ENCODE measurements at regions not wholly inside any gene's neighbourhood (a gene's known extent, or its start where the extent isn't known, plus 50 kb on each side); places are given as distances from the start of the nearest gene placed in this dataset.

GRCh38 chr7:20063644-20064043 is 153.5 kb downstream of the MACC1 start:
- no peak overlapping the region for H3K4me3 ChIP-seq (ENCODE audit: low read length)
- peaks cover 14% of the 10 kb centered on the region for H3K4me1 ChIP-seq (ENCODE audit: low read length)
- no peak overlapping the region for H3K9ac ChIP-seq (ENCODE audit: low read length)
- H3K36me3 ChIP-seq (replicated peaks; ENCODE audit: low read depth, low read length) = no peaks in the 10 kb centered on the region
- H3K27me3 ChIP-seq (ENCODE audit: low read depth, low read length) = no peaks in the 10 kb centered on the region
- no peak overlapping the region for H3K4me2 ChIP-seq (ENCODE audit: low read length)
- TF ChIP-seq EZH2phosphoT487 (IDR thresholded peaks at IDR 0.05; ENCODE audit: low read depth) (no peak), CTCF (IDR thresholded peaks at IDR 0.05; ENCODE audit: low read depth, low read length) (no peak)
- no peaks in the 10 kb centered on the region for H4K20me1 ChIP-seq (ENCODE audit: insufficient read depth, low read length)
- no peaks in the 10 kb centered on the region for H3K79me2 ChIP-seq (ENCODE audit: low read length)
- no peak overlapping the region for H3K27ac ChIP-seq (ENCODE audit: low read length)
- H3K9me3 ChIP-seq (ENCODE audit: insufficient read depth, low read length) = no peaks in the 10 kb centered on the region
- H2AFZ ChIP-seq (ENCODE audit: low read depth, low read length) = no peak overlapping the region

- TF ChIP-seq EZH2phosphoT487 (IDR thresholded peaks at IDR 0.05; ENCODE audit: low read depth) (no peak), CTCF (IDR thresholded peaks at IDR 0.05; ENCODE audit: low read depth, low read length) (no peak)
- Histone ChIP-seq H3K4me2 (ENCODE audit: low read length) (no peak overlapping the region), H3K4me1 (ENCODE audit: low read length) (peaks cover 14% of the 10 kb centered on the region), H3K36me3 (replicated peaks; ENCODE audit: low read depth, low read length) (no peaks in the 10 kb centered on the region), H4K20me1 (ENCODE audit: insufficient read depth, low read length) (no peaks in the 10 kb centered on the region), H3K4me3 (ENCODE audit: low read length) (no peak overlapping the region), H3K9me3 (ENCODE audit: insufficient read depth, low read length) (no peaks in the 10 kb centered on the region), H3K9ac (ENCODE audit: low read length) (no peak overlapping the region), H3K27me3 (ENCODE audit: low read depth, low read length) (no peaks in the 10 kb centered on the region), H3K79me2 (ENCODE audit: low read length) (no peaks in the 10 kb centered on the region), H3K27ac (ENCODE audit: low read length) (no peak overlapping the region), H2AFZ (ENCODE audit: low read depth, low read length) (no peak overlapping the region)
These were observed 154.3 kb downstream of the MACC1 start for GRCh38 chr7:20062932-20063331.

- Histone ChIP-seq H3K27me3 (ENCODE audit: low read depth, low read length) (no peaks in the 10 kb centered on the region), H3K79me2 (ENCODE audit: low read length) (no peaks in the 10 kb centered on the region), H4K20me1 (ENCODE audit: insufficient read depth, low read length) (no peaks in the 10 kb centered on the region), H3K4me2 (ENCODE audit: low read length) (no peak overlapping the region), H3K36me3 (replicated peaks; ENCODE audit: low read depth, low read length) (no peaks in the 10 kb centered on the region), H3K4me1 (ENCODE audit: low read length) (no peaks in the 10 kb centered on the region), H3K9ac (ENCODE audit: low read length) (no peak overlapping the region), H2AFZ (ENCODE audit: low read depth, low read length) (no peak overlapping the region), H3K4me3 (ENCODE audit: low read length) (no peak overlapping the region), H3K27ac (ENCODE audit: low read length) (no peak overlapping the region), H3K9me3 (ENCODE audit: insufficient read depth, low read length) (no peaks in the 10 kb centered on the region)
- TF ChIP-seq EZH2phosphoT487 (IDR thresholded peaks at IDR 0.05; ENCODE audit: low read depth) (no peak), CTCF (IDR thresholded peaks at IDR 0.05; ENCODE audit: low read depth, low read length) (no peak)
These were observed 163.7 kb downstream of the MACC1 start for GRCh38 chr7:20053334-20054104.

DNA sequence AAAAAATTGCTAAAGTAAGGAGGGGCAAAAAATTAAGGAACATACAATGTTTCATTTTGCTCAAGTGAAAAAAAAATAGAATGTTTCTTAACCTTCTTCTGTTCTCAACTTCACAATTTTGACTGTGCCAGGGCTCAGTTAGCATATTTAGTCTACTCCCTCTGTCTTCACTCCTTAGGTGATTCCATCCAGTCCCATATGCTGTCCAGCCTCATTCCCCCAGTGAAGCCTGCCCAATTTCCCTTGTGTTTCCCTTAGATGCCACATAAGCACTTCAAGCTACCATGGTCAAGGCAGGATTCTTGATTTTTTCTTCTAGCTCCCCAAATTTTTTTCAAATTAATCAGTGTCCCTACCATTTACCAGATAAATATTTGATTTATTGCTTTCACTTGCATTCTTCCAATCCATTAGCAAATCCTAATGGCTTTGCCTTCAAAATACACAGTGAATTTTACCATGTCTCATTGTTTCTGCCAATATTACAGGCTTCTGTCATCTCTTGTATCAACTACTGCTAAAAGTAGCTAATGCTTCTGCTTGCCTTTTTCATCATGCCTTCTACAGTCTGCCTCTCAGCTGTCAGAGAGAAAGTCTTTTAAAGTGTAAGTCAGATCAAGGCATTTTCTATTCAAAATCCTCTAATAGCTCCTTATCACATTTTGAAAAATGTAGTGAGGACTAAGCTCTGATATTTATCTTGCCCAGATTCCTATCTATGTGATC is 166.8 kb downstream of the MACC1 start:
- Histone ChIP-seq H3K9me3 (ENCODE audit: insufficient read depth, low read length) (no peaks in the 10 kb centered on the region), H2AFZ (ENCODE audit: low read depth, low read length) (no peak overlapping the region), H3K36me3 (replicated peaks; ENCODE audit: low read depth, low read length) (no peaks in the 10 kb centered on the region), H3K4me2 (ENCODE audit: low read length) (no peak overlapping the region), H4K20me1 (ENCODE audit: insufficient read depth, low read length) (no peaks in the 10 kb centered on the region), H3K79me2 (ENCODE audit: low read length) (no peaks in the 10 kb centered on the region), H3K27me3 (ENCODE audit: low read depth, low read length) (no peaks in the 10 kb centered on the region), H3K9ac (ENCODE audit: low read length) (no peak overlapping the region), H3K27ac (ENCODE audit: low read length) (no peak overlapping the region), H3K4me3 (ENCODE audit: low read length) (no peak overlapping the region), H3K4me1 (ENCODE audit: low read length) (no peaks in the 10 kb centered on the region)
- TF ChIP-seq EZH2phosphoT487 (IDR thresholded peaks at IDR 0.05; ENCODE audit: low read depth) (no peak), CTCF (IDR thresholded peaks at IDR 0.05; ENCODE audit: low read depth, low read length) (no peak)

Data from OCI-LY3 (cell line).